Upper lobe of left lung (tissue), 4 donors: ENCODE measurements at regions not wholly inside any gene's neighbourhood (a gene's known extent, or its start where the extent isn't known, plus 50 kb on each side); places are given as distances from the start of the nearest gene placed in this dataset.

ENCODE experiments used
- CTCF ChIP-seq, 6 experiments: fragments of 450-650 bp in 4 of 6; fragments of 200-600 bp in 2 of 6; sonication (generic) in 2 of 6; IDR thresholded peaks; one replicate each; pipeline ENCODE4 v1.5.1; 2016 to 2019; ENCODE audit warnings: antibody characterized with exemption in 6 of 6
- POLR2A ChIP-seq, 4 donors: fragments of 450-650 bp; IDR thresholded peaks; one replicate each; pipeline ENCODE4 v1.5.1; 2016 to 2017; ENCODE audit warnings: antibody characterized with exemption in 4 of 4, mild to moderate bottlenecking in 2 of 4
- POLR2AphosphoS5 ChIP-seq, 2 donors: sonication (generic); formaldehyde crosslinking; IDR thresholded peaks; one replicate each; pipeline ENCODE4 v1.5.1; 2017; ENCODE audit warnings: antibody characterized with exemption in 2 of 2

- no peak for TF ChIP-seq CTCF (IDR thresholded peaks at IDR 0.05)
- TF ChIP-seq POLR2AphosphoS5 (IDR thresholded peaks at IDR 0.05): no peak
- no peak for TF ChIP-seq POLR2A (IDR thresholded peaks at IDR 0.05)
Observed at GRCh38 chr10:58930500-58930899, 245.9 kb upstream of the PHYHIPL start.
